WI38 (cell line): ENCODE measurements at regions not wholly inside any gene's neighbourhood (a gene's known extent, or its start where the extent isn't known, plus 50 kb on each side); places are given as distances from the start of the nearest gene placed in this dataset.

Source experiments
- H3K4me3 ChIP-seq: 2 replicates; pipeline ENCODE4 v1.5.1; 2011; ENCODE audit warnings: low read depth, mild to moderate bottlenecking, control low read depth, low read length
- TF ChIP-seq, protein P1 (sequence below): IDR thresholded peaks from 2 replicates; pipeline ENCODE4 v1.5.1; 2012; ENCODE audit warnings: low read depth, mild to moderate bottlenecking, control low read depth, low read length

DNA sequence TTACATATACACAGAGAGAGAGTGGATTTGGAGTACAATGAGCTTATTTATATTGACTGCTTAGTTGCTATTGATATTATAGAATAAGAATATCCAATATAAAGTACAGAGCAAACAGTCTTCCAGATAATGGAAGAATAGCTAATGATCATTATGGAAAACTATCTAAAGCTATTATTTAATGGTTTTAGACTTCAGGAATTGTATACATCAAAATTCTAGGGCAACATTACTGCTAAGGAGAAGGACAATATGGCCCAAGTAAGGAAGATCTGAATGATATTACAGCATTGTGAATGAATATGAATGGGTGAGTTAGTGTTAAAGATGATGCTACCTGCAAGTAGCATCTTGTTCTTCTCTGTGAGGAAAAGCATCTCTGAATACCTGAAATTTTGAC is 604.2 kb upstream of the PCDH20 start:
- TF ChIP-seq, protein P1, sequence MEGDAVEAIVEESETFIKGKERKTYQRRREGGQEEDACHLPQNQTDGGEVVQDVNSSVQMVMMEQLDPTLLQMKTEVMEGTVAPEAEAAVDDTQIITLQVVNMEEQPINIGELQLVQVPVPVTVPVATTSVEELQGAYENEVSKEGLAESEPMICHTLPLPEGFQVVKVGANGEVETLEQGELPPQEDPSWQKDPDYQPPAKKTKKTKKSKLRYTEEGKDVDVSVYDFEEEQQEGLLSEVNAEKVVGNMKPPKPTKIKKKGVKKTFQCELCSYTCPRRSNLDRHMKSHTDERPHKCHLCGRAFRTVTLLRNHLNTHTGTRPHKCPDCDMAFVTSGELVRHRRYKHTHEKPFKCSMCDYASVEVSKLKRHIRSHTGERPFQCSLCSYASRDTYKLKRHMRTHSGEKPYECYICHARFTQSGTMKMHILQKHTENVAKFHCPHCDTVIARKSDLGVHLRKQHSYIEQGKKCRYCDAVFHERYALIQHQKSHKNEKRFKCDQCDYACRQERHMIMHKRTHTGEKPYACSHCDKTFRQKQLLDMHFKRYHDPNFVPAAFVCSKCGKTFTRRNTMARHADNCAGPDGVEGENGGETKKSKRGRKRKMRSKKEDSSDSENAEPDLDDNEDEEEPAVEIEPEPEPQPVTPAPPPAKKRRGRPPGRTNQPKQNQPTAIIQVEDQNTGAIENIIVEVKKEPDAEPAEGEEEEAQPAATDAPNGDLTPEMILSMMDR, result no peak
- H3K4me3 ChIP-seq, result no peak overlapping the region

DNA sequence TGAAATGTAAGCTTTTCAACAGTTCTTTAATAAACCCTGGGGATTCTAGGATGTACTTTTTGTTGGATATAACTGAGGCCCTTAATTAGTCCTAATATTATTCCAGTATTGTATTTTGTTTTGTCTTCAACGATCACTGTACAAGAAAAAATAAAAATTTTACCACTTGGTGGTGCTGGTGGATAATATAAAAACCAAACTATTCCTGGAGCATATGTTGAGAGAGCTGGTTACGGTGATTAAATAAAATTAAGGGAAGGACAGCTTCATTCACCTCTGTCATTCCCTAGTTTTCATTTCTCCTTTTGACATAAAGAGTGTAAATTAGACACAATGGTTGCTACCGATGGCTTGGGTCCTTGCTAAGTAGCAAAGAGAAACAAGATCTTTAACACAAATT is 598.6 kb upstream of the PCDH20 start:
- TF ChIP-seq, protein P1, result no peak
- no peak overlapping the region for H3K4me3 ChIP-seq

DNA sequence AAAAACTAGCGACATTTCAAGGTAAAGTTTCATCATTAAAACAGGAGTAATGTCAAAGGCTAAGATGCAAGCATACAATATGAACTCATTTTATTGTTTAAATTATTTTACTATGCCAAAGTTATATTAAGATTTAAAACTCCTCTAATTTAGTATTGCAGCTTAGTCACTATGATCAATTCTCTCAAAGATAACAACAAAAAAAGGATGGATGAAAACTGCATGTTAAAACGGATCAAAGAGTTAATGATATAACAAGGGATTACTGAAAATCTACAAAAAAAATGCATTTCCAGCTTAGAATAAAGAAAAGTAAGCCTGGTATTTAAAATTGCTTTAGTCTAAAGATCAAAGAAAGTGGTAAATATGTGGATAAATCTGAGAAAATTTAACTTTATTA is 587.8 kb upstream of the PCDH20 start:
- H3K4me3 ChIP-seq, result no peak overlapping the region
- TF ChIP-seq, protein P1, result no peak

DNA sequence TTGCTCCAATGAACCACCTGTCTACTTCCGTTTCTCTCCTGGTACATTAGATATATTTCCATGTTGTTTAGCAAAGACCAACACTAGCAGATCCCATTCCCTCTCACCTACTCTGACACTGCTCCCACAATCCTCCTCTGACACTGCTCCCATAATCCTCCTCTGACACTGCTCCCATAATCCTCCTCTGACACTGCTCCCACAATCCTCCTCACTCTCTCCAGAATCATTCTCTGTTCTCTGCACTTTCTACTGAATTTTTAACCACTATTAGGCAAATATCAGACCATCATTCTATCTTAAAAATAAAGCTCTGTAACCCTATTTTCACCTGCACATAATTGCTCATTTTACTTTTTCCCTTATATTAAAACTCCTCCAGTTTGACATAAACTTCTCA is 578.5 kb upstream of the PCDH20 start:
- H3K4me3 ChIP-seq, result no peak overlapping the region
- TF ChIP-seq, protein P1, result no peak

DNA sequence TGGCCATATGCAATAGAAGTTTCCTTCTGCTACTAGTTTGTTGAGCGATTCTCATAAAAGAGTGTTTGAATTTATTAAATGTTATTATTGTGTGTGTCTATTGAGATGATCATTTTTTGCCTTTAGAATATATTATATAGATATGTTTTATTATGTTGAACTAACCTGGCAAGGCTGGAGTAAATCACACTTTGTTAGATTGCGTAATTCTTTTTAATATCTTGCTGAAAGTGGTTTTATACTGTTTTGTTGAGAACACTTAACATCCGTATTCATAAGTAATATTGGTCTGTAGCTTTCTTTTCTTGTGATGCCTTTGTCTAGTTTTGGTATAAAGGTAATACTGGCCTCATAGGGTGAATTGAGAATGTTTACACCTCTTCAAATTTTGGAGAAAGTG is 574.3 kb upstream of the PCDH20 start:
- TF ChIP-seq, protein P1, result no peak
- H3K4me3 ChIP-seq, result no peak overlapping the region

DNA sequence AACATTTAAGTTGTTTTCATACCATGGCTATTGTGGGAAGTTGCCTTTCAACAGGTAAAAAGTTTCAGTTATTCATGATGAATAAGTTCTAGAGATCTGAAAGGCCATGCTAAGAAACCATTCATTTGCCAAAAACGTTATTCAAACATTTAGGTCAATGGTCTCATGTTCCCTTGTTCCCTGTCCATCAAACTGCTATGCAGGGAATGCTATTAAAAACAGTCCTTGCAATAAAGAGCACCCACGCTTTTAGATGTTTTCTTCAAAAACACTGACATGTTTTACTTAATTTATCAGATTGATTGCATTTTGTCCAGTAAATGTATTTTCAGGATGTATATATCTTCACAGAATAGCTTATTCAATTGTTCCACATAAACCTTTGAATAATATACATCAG is 573.2 kb upstream of the PCDH20 start:
- TF ChIP-seq, protein P1, result no peak
- no peak overlapping the region for H3K4me3 ChIP-seq

DNA sequence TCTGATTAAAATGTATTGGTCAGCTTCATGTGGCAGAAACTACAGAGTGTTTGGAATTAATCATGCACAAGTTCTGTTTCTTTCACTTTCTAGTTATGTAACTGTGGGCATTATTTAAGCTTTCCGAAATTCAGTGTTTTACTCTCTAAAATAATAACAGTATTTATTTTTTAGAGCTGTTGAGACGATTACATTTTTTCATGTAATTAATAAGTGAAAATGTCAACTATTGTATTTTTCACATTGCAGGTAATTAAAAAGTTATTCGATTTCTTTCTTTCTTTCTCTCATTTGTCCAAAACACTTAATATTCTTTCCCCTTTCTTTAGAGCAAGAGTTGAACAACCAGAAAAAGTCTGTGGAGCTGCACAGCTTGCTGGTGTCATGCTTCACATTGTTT is 559.4 kb upstream of the PCDH20 start:
- no peak overlapping the region for H3K4me3 ChIP-seq
- TF ChIP-seq, protein P1, result no peak

DNA sequence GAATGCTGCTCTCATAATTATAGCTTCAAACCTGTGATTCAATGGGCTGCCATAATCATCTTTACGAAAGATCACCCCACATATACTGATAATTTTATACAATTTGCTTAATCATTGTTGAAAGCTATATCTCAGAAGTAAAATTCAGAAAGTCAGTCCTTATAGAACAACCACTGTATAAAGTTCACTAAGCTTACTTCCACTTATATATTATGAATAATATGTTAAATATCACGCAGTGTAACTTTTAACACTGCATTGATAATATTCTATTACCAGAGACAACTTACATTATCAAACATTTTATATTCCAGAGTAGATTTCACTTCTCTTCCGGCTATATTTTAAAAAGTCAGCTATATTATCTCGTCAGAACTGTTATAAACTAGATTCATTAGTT is 550.1 kb upstream of the PCDH20 start:
- TF ChIP-seq, protein P1, result no peak
- no peak overlapping the region for H3K4me3 ChIP-seq
